Naive thymus-derived CD8-positive, alpha-beta T cell (primary cell): ENCODE measurements at regions not wholly inside any gene's neighbourhood (a gene's known extent, or its start where the extent isn't known, plus 50 kb on each side); places are given as distances from the start of the nearest gene placed in this dataset.
A peak's percentile ranks its signal among the peaks of the same experiment; 100 is the strongest.
"Not testable (repeated sequence)": the region's sequence is repeated elsewhere in the genome, so short reads cannot be mapped to it uniquely, and the experiment has no call there.

Experiments
- ATAC-seq, 2 donors: fragments of 150-1000 bp; cut with Tn5 transposase in 1 of 2; sonication (Bioruptor Pico), chemical (Tn5 transposase) in 1 of 2; 1 replicate in 1 of 2; 2 replicates in 1 of 2; pipeline ENCODE4 v1.10.0; 2021; ENCODE audit warnings: mild to moderate bottlenecking in 2 of 2, moderate library complexity in 2 of 2
- POLR2A ChIA-PET: fragments of 350-600 bp; sonication (Branson Sonifier 250); formaldehyde crosslinking; loops from one replicate; lab custom pipeline; 2021; ENCODE audit warnings: antibody characterized with exemption; lab: Charles Lee
- DNase-seq, 10 donors: peaks; one replicate each; pipeline versions ENCODE4 v3.0.0 to v3.0.0-alpha.2; 2020 to 2022
- H3K27ac Mint-ChIP-seq, 10 donors: one replicate each; pipeline ENCODE4 v1.8.0; 2020 to 2022; ENCODE audit warnings: mild to moderate bottlenecking in 10 of 10, mixed read lengths in 10 of 10, moderate library complexity in 4 of 10, inconsistent platforms in 1 of 10
- H3K27me3 Mint-ChIP-seq, 5 donors: one replicate each; pipeline ENCODE4 v1.8.0; 2021 to 2022; ENCODE audit warnings: mixed read lengths in 5 of 5
- H3K36me3 Mint-ChIP-seq, 3 donors: one replicate each; pipeline ENCODE4 v1.8.0; 2020 to 2022; ENCODE audit warnings: mixed read lengths in 3 of 3, mild to moderate bottlenecking in 2 of 3, inconsistent platforms in 1 of 3
- H3K4me1 Mint-ChIP-seq, 4 donors: one replicate each; pipeline ENCODE4 v1.8.0; 2021 to 2022; ENCODE audit warnings: mixed read lengths in 4 of 4
- H3K4me3 Mint-ChIP-seq, 10 donors: one replicate each; pipeline ENCODE4 v1.8.0; 2020 to 2022; ENCODE audit warnings: mild to moderate bottlenecking in 10 of 10, mixed read lengths in 10 of 10, moderate library complexity in 6 of 10, inconsistent platforms in 1 of 10
- H3K9me3 Mint-ChIP-seq, 9 donors: one replicate each; pipeline ENCODE4 v1.8.0; 2020 to 2022; ENCODE audit warnings: mixed read lengths in 9 of 9, mild to moderate bottlenecking in 3 of 9, inconsistent platforms in 1 of 9, moderate library complexity in 1 of 9

DNA sequence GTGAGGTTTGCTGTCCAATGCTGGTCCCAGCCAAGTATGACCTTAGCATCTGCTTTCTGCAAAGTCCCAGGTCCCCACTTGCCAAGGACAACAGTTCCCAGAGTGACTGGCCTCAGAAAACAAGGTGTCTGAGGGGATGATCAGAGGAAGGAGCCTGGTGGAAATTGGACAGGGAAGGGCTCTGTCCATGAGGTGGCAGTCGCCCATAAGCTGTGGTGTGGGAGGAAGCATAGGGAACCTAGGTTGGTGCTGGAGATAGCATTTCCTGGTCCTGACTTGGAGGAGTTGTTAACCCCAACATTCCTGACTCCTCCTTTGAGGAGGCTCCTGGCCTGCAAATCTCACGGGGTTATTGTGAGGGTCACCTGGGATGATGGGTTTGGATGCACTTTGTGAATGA, 77.8 kb downstream of the LIMS4 start:
- ATAC-seq, H3K4me3 Mint-ChIP-seq, H3K36me3 Mint-ChIP-seq, DNase-seq, POLR2A ChIA-PET, H3K9me3 Mint-ChIP-seq, H3K27ac Mint-ChIP-seq, H3K4me1 Mint-ChIP-seq, H3K27me3 Mint-ChIP-seq: not testable (repeated sequence)

DNA sequence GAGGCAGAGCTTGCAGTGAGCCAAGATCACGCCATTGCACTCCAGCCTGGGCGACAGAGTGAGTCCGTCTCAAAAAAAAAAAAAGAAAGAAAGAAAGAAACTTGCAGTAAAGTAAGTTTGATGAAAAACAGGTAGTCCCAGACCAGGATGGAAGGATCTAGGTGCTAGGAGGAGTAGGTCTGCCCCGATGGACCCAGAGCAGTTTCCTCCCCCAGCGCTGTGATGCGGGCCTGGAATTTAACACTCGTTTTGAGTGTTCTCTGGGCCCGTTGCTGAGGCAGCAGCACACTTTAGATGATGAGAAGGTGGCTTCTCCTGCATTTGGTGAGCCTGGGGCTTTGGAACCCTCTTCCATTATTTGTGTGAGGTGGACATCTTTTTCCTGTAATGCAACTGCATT, 80.2 kb downstream of the LIMS4 start:
- ATAC-seq, H3K9me3 Mint-ChIP-seq, DNase-seq, H3K27ac Mint-ChIP-seq, H3K27me3 Mint-ChIP-seq, H3K4me1 Mint-ChIP-seq, POLR2A ChIA-PET, H3K36me3 Mint-ChIP-seq, H3K4me3 Mint-ChIP-seq: not testable (repeated sequence)

DNA sequence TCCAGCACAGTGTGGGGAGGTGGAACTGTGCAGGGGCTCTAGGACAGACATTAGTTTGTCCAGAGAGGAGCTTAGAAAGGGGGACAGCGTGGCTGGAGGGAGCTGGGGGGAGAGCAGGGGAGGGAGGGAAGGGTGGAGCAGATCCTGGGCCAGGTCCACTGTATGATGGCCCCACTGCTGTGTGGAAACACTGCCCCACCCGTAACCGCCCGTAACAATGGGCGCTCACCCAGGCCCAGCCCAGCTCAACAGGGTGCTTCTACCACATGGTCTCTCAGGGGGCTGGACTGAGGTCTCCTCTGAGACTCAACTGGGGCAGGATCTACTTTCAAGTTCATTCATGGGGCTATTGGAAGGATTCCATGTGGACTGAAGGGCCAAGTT, 81.6 kb downstream of the LIMS4 start:
- H3K4me3 Mint-ChIP-seq, DNase-seq, H3K9me3 Mint-ChIP-seq, H3K27me3 Mint-ChIP-seq, POLR2A ChIA-PET, H3K36me3 Mint-ChIP-seq, H3K4me1 Mint-ChIP-seq, ATAC-seq, H3K27ac Mint-ChIP-seq: not testable (repeated sequence)

DNA sequence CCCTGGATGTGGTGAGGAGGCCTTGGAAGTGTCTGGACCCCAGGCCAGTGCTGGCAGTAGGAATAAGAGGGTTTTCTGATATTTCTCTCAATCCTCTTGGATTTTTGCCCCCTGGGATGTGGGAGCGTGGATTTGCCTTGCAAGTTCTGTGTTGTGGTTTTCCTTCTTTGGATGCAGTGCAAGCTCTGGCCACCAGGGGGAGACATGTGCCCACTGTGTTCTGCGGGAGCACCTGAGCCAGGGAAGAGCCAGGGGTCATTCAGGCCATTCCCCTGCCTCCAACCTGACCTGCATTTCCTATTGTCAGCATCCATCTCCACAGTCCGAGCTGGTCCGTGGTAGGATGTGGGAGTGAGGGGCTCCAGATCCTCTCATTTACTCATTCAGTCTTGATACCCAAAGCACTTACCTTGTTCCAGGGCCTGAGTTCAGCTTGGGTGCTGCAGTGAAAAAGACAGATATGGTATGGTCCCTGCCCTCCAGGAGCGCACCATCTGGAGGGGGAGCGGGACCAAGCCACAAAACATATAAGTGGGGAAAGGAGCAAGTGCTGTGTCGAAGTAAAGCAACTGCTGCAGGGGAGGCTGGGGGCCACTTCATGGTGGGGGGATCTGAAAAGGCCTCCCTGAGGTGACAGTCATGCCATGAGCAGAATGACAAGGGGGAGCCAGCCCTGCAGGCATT, 82.1 kb downstream of the LIMS4 start:
- peak; percentile 49 to 56 for ATAC-seq
- H3K4me1 Mint-ChIP-seq, H3K27ac Mint-ChIP-seq, H3K9me3 Mint-ChIP-seq, H3K27me3 Mint-ChIP-seq, H3K36me3 Mint-ChIP-seq, H3K4me3 Mint-ChIP-seq, POLR2A ChIA-PET: not testable (repeated sequence)
- DNase-seq = peak in 2 of 10 donors; percentile 1 to 26

DNA sequence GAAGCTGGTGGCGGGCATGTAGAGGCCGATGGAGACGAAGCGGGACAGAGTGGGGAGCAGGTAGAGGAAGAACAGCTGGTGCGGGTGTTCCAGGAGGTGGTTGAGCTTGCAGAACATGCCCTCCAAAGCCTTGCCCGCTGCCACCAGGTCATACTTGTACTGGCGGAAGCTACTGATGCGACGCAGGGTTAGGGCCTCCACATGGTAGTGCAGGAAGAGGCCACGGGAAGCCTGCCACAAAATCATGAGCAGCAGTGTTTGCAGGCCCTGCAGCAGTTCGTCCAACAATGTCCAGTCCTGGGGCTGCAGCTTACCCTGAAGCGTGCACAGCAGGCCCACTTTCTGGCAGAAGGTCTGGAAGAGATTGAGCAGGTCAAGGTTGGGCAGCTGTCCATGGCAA, 85.6 kb downstream of the LIMS4 start:
- ATAC-seq, POLR2A ChIA-PET, H3K9me3 Mint-ChIP-seq, H3K4me1 Mint-ChIP-seq, H3K36me3 Mint-ChIP-seq, H3K4me3 Mint-ChIP-seq, H3K27ac Mint-ChIP-seq, H3K27me3 Mint-ChIP-seq: not testable (repeated sequence)
- peak in 1 of 10 donors; percentile 11 for DNase-seq

DNA sequence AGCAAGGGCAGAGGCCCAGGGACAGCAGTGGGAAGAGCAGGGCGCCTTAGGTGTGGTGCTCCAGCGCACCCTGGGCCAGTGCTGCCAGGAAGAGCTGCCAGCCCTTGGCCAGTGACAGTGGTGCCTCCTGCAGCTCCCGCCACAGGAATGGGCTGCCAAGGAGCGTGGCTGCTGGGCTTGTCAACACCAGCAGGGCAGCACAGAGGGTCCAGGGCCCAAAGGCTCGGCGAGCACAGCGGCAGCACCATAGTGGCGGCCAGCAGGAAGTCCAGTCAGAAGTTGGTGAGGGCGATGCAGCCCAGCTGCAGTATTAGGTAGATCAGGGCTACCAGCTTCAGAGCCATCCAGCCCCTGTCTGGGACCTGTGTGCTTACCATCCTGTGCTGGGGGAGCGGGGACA, 86.1 kb downstream of the LIMS4 start:
- ATAC-seq, H3K36me3 Mint-ChIP-seq, H3K4me1 Mint-ChIP-seq, H3K4me3 Mint-ChIP-seq, H3K27me3 Mint-ChIP-seq, H3K27ac Mint-ChIP-seq, H3K9me3 Mint-ChIP-seq, POLR2A ChIA-PET: not testable (repeated sequence)
- peak in 1 of 10 donors; percentile 10 for DNase-seq

DNA sequence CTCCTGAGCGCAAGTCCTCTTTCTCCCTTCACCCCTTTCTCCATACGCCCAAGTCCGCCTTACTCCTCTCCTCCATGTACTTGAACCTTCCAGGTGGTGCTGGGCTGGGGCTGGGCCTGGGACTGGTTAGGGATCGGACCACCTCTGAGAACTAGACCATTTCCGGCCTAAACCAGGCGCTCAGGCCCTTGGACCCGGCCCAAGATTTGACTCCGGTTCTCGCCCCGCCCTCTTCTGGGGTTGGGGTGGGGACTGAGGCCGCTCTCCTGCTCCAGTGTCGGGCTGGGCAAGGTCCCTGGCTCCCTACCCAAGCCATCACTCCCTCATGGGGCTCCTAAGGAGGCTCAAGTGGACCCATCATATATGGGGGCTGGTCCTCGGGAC, 87.9 kb downstream of the LIMS4 start:
- H3K9me3 Mint-ChIP-seq, POLR2A ChIA-PET, DNase-seq, H3K27me3 Mint-ChIP-seq, ATAC-seq, H3K36me3 Mint-ChIP-seq, H3K27ac Mint-ChIP-seq, H3K4me1 Mint-ChIP-seq: not testable (repeated sequence)
- H3K4me3 Mint-ChIP-seq = peak overlapping the region in 1 of 10 donors; percentile 19

DNA sequence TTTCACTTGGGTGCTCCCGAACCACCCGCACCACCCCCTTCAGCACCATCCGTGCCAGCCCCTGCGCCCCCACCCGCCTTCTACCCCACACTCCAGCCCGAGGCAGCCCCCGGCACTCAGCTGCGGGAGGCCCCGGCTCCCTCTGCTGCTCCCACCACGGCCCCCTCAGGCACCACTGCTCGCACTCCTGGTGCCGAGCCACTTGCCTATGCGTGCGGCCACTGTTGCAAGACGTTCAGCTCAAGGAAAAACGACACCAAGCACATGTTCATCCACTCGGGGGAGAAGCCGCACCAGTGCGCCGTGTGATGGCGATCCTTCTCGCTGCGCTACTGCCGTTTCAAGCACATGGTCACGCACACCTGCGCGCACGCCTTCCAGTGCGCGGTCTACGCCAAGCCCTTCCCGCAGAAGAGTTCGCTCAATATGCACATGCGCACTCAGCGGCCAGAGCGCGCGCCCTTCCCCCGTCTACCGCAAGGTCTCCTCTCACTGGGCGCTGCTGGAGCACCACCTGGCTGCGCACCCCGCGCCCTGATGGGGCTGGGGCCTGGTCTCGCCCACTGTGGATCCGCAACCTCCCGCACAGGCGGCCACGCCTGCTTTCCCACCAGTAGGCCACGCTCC, 88.4 kb downstream of the LIMS4 start:
- H3K27me3 Mint-ChIP-seq, H3K36me3 Mint-ChIP-seq, H3K27ac Mint-ChIP-seq, H3K4me3 Mint-ChIP-seq, DNase-seq, H3K4me1 Mint-ChIP-seq, H3K9me3 Mint-ChIP-seq, POLR2A ChIA-PET: not testable (repeated sequence)
- ATAC-seq = peak; percentile 19 to 38

DNA sequence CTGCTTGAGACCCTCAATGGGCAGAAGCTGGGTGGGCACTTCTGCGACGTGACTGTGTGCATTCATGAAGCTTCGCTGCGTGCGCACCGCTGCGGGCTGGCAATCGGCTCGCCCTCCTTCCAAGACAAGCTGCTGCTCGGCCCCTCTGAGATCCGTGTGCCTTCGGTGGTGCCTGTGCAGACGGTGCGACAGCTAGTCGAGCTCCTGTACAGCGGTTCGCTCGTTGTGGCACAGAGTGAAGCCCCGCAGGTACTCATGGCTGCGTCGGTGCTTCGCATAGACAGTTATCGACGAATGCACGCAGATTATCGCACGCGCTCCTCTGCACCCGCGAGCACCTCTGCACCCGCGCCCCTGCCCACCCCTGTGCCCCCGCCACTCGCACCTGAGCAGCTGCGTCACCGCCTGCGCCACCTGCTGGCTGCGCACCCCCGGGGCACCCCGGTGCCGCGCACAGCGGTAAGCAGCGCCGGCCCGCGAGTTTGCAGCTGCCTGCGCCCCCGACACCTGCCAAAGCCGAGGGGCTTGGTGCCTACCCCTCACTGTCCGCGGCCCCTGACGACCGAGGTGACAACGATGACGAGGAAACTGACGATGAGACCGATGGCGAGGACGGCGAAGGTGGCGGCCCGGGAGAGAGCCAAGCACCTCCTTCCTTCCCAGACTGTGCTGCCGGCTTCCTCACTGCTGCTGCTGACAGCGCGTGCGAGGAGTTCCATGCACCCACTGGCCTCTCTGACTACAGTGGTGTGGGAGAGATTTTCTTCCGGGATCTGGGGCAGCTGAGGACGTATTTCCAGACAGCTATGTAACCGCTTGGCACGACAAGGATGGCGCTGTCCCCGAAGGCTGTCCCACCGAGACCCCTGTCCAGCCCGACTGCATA, 89.2 kb downstream of the LIMS4 start:
- H3K4me1 Mint-ChIP-seq, H3K27ac Mint-ChIP-seq, DNase-seq, H3K36me3 Mint-ChIP-seq, POLR2A ChIA-PET, H3K27me3 Mint-ChIP-seq, H3K4me3 Mint-ChIP-seq, H3K9me3 Mint-ChIP-seq: not testable (repeated sequence)
- peak; percentile 93 to 94 for ATAC-seq

DNA sequence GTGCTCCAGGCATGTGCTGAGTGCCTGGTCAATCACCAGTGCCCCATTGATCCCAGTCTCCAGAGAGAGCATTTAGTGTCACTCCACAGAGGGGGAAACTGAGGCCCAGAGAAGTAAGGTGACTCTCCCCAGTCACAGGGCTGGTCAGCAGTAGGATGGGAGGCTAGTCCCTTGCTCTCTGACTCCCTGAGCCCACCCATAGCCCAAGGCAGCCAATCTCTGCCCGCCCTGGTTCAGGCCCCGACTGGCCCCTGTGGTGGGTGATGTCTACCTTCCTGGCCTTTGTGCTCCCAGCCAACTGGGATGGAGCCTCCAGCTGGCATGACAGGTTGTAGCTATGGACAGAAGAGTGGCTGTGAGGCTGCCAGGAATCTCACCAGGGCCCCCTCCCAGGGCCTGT, 99.1 kb downstream of the LIMS4 start:
- POLR2A ChIA-PET, H3K4me1 Mint-ChIP-seq, DNase-seq, H3K4me3 Mint-ChIP-seq, H3K36me3 Mint-ChIP-seq, H3K27me3 Mint-ChIP-seq, H3K27ac Mint-ChIP-seq, ATAC-seq, H3K9me3 Mint-ChIP-seq: not testable (repeated sequence)

DNA sequence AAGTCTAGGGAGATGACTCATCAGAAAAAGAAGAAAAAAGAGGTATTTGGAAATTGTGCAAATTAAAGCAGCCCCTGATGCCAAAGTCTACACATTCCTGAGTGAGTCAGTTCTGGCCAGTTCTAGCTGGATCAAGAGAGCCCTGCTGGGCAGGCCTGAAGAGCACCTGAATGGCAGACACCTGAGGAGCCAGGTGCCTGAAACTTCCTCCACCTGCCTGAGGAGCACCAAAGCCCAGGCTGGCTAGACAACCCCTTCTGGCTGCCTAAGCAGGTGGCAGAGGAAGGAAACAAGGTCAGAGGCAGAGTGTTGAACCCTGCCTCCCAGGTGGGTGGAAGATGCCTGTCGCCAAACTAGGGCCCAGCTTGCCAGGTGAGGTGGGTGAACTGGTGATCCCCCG, 101.0 kb downstream of the LIMS4 start:
- not testable (repeated sequence) for H3K27me3 Mint-ChIP-seq, H3K36me3 Mint-ChIP-seq
- peak in 1 of 10 donors; percentile 10 for DNase-seq

DNA sequence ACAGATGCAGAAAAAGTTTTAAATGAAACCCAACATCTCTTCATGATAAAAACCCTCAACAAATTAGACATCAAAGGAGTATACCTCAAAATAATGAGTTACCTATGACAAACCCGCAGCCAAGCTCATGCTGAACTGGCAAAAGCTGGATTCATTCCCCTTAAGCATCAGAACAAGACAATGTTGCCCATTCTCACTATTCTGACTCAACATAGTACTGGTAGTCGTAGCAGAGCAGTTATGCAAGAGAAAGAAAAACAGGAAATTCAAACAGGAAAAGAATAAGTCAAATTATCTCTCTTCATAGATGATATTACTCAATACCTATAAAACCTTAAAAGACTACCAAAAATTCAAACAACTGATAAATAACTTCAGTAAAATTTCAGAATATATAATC, 115.0 kb downstream of the LIMS4 start:
- ATAC-seq, DNase-seq, H3K27ac Mint-ChIP-seq, H3K9me3 Mint-ChIP-seq, H3K36me3 Mint-ChIP-seq, H3K4me3 Mint-ChIP-seq, H3K27me3 Mint-ChIP-seq, H3K4me1 Mint-ChIP-seq, POLR2A ChIA-PET: not testable (repeated sequence)

More for the DNA sequence above, 101.0 kb downstream of the LIMS4 start:
- H3K4me1 Mint-ChIP-seq, H3K4me3 Mint-ChIP-seq, H3K9me3 Mint-ChIP-seq, ATAC-seq, POLR2A ChIA-PET, H3K27ac Mint-ChIP-seq: not testable (repeated sequence)

DNA sequence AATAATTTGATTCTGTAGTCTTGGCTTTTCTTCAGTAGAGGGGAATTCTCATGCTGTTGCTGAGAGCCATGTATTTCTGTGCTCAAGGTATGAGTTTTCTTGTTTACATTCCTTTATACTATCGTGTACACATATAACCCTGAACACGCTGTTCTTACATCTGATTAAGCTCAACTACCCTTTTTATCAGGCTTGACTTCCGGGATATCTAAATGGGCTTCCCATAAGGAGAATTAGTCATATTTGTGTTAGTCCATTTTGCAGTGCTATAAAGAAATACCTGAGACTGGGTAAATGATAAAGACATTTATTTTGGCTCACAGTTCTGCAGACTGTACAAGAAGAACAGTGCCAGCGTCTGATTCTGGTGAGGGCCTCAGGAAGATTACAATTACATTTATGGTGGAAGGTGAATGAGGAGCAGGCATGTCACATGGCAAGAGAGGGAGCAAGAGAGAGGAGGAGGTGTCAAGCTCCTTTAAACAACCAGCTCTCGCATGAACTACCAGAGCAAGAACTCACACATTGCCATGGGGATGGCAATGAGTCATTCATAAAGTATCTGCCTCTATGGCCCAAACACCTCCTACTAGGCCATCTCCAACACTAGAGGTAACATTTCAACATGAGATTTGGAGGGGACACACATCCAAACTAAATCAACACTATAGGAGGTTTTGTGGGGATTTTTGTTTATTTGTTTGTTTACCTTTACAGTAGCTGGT, 118.2 kb downstream of the LIMS4 start:
- DNase-seq, ATAC-seq, H3K27ac Mint-ChIP-seq, H3K4me1 Mint-ChIP-seq, H3K36me3 Mint-ChIP-seq, H3K9me3 Mint-ChIP-seq, H3K27me3 Mint-ChIP-seq, POLR2A ChIA-PET, H3K4me3 Mint-ChIP-seq: not testable (repeated sequence)
